ENCODE measurements at regions not wholly inside any gene's neighbourhood (a gene's known extent, or its start where the extent isn't known, plus 50 kb on each side); places are given as distances from the start of the nearest gene placed in this dataset.

DNA sequence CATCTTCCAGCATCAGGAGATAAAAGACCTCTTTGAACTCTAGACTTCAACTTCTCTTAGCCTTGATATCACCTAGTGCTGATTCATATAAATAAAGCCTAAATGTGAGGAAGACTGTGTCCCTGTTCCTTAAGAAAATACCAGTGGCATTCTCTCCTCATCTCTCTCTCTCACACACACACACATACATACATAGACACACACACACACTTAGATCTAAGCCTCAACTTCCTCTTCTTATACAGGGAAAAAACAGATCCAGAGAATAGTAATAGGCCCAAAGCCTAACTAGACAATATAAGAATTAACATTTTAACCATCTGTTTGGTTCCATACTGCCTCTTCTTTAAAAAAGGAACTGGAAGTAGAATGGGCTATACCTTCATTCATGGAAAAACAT lies 195.3 kb upstream of the NR4A3 start:
- TF ChIP-seq, protein P1, sequence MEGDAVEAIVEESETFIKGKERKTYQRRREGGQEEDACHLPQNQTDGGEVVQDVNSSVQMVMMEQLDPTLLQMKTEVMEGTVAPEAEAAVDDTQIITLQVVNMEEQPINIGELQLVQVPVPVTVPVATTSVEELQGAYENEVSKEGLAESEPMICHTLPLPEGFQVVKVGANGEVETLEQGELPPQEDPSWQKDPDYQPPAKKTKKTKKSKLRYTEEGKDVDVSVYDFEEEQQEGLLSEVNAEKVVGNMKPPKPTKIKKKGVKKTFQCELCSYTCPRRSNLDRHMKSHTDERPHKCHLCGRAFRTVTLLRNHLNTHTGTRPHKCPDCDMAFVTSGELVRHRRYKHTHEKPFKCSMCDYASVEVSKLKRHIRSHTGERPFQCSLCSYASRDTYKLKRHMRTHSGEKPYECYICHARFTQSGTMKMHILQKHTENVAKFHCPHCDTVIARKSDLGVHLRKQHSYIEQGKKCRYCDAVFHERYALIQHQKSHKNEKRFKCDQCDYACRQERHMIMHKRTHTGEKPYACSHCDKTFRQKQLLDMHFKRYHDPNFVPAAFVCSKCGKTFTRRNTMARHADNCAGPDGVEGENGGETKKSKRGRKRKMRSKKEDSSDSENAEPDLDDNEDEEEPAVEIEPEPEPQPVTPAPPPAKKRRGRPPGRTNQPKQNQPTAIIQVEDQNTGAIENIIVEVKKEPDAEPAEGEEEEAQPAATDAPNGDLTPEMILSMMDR (conservative IDR thresholded peaks at IDR 0.05; ENCODE audit: low read length), result no peak
- no peak for TF ChIP-seq EZH2phosphoT487 (IDR thresholded peaks at IDR 0.05; ENCODE audit: borderline replicate concordance, low read depth, low read length)
